ENCODE measurements at regions not wholly inside any gene's neighbourhood (a gene's known extent, or its start where the extent isn't known, plus 50 kb on each side); places are given as distances from the start of the nearest gene placed in this dataset.
"Not testable (repeated sequence)": the region's sequence is repeated elsewhere in the genome, so short reads cannot be mapped to it uniquely, and the experiment has no call there.

DNA sequence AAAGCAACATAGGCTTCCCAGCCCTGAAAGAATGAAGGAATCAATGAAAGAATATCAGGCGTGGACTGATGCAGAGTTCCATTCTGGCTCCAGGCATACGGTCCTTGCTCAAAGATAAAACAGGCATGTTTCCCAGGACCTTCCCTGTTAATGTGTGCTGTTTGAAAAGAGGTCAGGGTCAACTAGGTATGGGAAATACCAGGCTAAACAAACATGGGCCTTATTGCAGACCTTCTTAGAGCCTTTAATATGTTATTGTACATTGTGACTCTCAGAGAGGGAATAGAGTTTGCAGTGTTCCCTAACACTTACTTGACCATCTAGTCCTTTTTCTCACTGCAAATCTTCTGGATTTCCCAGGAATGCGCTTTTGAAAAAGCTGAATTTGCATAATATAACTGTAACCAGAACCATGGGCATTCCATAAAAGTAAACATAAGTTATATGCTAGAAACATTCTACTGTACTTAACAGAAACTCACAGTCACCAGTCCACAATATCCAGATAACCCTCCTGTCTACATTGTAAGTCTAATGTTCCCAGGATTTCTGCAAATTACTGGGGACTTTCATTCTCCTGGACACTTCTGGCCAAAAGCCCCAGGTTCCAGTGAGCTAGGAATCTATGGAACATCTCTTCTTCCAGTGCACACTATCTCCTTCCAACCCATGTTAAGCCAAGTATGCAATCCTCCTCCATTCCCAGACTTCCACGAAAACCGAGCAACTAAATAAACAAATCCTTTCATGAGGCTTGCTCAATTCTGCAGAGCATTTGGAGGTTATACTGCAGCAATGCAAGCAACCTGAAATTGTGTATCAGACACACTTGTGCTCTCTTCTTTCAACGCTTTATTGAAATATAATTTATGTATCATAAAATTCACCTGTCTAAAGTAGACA lies 486.6 kb downstream of the SETD4 start:
- no peak for DNase-seq (ENCODE audit: low read depth, low spot score)

DNA sequence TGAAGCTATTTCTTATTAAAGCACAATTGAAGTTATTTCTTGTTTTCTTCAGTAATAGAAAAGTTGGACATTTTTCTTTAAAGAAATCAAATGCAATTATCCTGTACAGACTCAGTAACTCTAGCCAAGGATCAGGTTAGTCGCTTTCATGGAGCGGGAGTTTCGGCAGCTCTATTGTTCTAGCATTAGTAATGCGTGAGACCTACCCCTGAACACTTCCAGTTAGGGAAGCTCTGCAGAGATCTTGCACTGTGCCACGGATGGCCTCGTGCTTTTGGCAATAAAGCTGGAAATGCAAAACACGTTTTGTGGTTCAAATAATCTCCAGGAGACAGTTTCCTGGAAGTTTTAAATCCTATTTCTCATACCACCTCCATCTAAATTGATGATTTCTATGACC lies 488.4 kb downstream of the SETD4 start:
- no peak for DNase-seq (ENCODE audit: low read depth, low spot score)

DNA sequence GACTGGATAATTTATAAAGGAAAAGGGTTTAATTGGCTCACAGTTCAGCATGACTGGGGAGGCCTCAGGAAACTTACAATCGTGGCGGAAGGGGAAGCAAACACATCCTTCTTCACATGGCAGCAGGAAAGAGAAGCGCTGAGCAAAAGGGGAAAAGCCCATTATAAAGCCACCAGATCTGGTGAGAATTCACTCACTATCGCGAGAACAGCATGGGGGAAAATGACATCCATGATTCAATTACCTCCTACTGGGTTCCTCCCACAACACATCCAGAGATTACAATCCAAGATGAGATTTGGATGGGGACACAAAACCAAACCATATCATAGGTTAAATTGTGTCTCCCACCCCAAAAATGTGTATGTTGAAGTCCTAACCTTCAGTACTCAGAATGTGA lies 491.7 kb downstream of the SETD4 start:
- no peak for DNase-seq (ENCODE audit: low read depth, low spot score)

DNA sequence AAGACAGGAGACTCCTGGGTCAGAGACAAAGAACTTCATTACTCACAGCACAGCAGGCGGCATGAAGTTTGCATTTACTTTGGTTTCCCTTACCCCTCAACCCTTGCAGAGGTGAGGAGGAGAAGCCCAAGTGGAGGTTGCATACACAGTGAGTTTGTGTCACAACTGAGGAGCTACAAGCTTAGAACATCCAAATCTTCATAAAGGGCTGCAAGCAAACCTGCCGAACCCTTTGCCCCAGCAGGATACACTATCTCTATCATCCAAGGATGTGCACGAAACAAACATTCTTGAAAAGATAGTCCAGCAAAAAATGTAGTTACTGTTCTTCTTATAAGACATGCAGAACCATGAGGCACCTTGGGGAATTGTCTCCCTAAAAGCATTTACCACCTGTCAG lies 493.5 kb downstream of the SETD4 start:
- no peak for DNase-seq (ENCODE audit: low read depth, low spot score)

DNA sequence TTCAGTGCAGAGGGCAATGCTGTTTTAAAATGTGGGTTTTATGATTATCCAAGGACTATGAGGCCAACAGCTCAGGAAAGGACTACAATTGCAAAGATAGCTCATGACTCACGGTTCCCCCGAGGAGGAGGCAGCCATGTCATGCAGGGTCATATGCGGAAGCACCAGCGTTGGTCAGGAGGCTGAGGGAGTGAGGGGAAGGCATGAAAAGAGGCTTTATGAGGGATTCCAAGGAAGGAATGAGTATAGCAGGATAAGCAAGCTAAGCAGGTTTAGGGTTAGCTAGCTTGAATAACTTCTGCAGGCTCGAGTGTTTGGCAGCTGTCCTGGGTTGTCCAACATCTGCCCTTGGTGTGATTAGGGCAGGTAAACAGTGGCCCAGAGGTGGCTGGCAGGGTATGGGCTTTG lies 495.1 kb downstream of the SETD4 start:
- DNase-seq (ENCODE audit: low read depth, low spot score), result no peak

DNA sequence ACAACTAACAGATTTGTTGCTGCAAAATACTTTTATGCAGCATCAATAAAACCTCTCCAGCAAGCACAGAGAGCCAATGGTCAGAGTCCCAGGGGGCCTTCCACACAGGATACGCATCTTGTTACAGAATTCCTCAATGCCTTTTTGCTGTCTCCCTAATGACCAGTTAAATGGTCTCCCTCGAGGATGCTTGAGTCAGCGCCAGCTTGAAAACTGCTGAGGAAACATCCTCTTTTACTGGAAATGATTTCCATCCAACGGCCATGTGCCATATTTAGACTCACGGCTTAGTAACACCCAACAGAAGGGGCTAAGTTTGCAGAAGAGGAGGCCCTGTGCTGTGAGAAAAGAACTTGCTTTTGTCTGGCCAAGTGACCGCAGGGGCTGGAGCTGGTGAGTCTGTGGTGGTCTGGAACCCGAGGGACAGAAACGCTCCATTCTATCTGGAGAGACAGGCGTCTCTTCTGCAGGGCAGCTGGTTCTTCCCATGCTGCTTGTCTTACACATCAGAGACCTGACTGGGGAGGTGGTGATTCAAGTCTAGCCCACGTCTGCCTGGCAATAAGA lies 496.4 kb downstream of the SETD4 start:
- DNase-seq (ENCODE audit: low read depth, low spot score), result no peak

DNA sequence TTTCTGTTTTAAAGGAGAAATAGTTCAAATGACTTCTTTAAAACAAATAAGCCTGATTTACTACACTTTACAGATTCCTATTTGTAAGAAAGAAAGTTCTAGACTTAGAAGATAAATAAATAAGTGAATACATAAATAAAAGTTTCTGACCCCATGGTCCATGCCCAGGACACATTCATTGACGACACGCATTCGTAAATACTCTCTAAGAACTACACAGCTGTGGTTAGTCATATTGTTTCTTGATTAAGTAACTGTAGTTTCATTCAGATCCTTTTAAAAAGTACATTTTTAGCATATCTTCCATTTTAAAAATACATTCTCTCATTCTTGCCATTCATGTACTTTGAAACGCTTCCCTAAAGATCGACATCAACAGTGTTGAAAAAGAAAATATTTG lies 497.4 kb downstream of the SETD4 start:
- DNase-seq (ENCODE audit: low read depth, low spot score), result no peak

DNA sequence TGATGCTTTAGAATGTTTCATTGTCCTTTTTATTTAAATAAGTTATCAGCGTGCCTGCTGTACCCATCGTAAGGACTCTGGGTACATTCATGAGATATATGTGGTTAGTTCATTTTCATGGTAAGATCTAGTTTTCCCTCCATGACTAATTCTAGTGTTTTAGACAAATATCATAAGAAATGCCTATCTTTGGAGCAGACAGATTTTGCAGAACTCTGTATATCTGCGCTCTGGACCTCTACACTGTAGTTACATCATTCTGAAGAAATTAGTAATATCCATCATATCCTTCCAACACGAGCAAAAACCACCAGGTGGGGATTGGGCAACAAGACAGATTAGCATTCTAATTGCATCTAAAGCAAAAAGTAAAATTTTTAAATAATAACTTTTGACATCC lies 499.2 kb downstream of the SETD4 start:
- DNase-seq (ENCODE audit: low read depth, low spot score), result no peak

DNA sequence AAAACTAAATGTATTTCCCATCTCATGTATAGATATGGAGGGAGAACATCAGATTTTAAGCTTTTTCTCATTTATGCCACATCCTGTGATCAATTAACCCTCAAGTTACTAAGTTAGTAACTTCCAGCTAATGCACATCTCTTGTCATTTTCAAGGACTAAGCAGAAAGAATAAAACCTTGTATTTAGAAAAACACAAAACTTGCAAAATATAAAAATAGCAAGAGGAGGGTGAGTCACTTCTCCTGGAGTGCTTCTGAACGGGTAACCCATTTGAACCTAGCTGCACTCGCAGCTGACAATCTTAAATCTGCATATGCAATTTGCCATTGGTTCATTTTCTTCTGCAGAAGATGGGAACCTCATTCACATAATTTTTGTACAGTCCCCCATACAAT lies 500.5 kb downstream of the SETD4 start:
- DNase-seq (ENCODE audit: low read depth, low spot score), result no peak

DNA sequence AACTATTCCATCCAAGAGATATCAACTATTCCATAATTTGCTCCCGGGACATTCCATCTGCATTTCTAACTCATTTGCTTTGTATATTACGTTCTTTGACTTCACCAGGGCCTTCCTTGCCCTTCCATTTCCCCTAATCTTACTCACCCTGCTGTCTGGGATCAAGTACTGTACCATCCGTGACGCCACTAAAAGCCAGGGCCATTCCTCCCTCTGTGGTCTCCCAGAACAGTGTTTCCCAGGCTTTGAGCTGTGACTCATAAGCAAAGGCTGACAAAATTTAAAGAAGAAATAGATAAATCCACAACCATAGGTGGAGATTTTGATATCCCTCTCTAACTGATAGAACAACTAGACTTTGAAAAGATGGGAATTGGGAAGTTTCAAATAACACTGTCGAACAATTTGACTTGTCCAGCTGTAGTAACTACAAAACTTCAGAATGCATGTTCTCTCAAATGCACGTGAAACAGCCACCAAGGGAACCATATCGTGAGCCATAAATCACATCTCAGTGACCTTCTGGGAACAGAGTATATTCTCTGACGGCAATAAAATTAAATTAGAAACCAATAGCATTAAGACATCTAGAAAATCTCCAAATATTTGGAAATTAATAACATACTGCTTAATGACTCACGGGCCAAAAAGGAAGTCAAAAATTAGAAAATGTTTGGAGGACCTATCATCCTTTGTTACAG lies 501.0 kb downstream of the SETD4 start:
- no peak for DNase-seq (ENCODE audit: low read depth, low spot score)

DNA sequence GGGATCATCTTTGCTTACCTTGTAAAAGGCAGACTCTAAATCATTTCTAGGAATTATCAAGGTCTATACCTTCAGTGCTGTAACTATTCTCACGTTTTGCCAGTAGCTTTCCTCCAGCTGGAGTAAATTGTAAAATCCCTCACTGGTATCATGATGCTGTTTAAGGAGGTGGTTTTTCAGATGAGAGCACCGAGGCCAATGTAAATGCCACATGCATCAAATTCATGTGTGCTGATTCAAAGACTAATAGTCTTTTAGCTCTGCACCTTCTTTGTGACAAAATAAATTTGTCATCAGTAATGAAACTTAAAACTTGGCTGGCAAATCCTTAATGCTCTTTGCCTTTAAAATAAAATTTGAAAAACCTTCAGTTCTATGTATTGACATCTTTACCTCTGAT lies 503.8 kb downstream of the SETD4 start:
- no peak for DNase-seq (ENCODE audit: low read depth, low spot score)

DNA sequence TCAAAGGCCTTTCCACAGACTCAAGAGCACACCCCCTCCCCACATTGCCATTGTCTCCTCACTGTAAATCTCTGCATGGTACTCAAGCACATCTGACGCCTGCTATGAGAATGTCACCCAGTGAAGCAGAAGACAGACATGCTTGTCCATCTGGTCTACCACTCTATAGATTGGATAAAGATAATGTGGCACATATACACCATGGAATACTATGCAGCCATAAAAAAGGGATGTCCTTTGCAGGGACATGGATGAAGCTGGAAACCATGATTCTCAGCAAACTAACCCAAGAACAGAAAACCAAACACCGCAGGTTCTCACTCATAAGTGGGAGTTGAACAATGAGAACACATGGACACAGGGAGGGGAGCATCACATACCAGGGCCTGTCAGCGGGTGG lies 503.4 kb upstream of the RUNX1 start:
- not testable (repeated sequence) for DNase-seq (ENCODE audit: low read depth, low spot score)

DNA sequence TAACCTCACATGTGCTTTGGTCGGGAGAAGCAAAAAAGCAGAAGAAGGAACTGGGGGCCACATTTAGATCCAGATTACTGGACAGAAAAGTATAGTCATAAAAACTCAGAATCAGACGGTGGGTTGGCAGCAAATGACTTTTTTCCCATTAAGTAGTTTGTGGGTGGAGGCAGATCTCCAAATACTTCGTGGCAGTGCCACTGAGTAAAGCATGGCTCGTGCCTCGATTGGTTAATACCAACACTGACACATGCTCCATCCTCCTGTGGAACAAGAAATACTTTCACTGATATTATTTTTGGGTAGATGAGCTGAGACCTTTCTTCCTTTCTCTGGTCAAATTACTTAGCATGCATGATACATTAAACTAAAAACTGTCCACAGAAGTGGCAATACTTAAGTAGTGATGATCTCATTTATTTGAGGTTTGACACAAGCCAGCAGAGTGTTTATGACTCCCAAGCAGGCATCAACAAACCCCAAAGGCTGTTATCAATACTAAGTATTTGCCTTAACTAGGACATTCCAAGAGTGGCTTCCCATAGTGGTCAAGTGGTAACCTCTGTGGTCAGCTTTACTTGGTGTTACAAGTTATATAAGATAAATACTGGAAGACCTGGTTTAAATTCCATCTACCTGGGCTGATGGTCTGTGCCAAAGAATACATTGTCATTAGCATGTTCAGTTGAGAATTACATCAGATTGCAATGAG lies 500.0 kb upstream of the RUNX1 start:
- DNase-seq (ENCODE audit: low read depth, low spot score), result no peak

DNA sequence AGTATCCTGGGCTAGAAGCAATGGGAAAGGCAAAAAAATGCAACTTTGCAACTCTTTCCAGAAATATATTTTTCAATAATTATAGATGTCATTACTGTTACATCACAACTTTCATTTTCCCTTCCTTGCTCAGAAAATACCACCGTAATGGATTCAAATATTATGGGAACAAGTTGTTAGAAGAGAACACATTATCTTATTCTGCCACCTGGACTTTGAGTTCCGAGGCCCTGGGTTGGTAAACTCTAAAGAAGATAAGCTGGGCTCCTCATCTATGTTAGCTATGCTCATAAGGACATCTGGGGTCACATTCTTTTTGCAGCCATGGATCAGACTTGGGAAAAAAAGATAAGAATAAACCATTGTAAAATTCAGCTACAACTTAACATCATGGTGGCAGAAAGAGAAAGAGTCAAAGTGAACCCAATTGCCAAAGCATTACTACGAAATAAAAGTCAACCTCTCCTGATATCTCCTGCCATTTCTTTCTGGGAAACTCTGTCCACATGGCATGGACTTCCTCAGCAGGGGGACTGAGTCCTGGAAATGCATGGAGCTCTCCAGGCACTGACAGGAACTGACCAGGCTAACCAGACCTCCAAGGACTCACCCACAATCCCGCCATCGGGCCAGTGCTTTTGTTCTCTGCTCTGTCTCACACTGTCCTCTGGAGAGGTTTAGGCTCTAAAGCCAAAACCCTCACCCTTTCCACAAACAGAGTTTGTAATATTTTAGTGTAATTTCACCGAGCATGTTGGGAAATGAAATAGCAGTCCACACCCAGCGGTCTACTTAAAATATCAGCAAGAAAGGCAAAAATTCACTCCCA lies 499.1 kb upstream of the RUNX1 start:
- DNase-seq (ENCODE audit: low read depth, low spot score), result no peak

DNA sequence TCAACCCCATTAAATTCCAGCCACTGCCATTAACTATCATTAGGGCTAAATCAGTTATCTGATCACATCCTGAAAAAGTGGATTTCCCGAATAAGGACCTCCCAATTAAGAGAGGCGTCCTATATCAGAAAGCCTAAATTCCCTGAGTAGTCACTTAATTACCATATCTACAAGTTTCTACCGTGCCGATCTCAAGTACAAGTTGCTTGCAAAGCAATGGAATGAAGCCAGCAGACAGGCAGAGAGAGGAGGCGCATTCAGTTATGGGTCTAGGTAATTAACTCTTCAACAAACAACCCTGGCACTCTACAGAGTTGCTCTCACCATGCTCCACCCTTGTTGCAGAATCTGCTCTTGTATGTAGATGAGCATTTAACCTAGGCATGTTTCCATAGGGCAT lies 494.6 kb upstream of the RUNX1 start:
- DNase-seq (ENCODE audit: low read depth, low spot score), result no peak

DNA sequence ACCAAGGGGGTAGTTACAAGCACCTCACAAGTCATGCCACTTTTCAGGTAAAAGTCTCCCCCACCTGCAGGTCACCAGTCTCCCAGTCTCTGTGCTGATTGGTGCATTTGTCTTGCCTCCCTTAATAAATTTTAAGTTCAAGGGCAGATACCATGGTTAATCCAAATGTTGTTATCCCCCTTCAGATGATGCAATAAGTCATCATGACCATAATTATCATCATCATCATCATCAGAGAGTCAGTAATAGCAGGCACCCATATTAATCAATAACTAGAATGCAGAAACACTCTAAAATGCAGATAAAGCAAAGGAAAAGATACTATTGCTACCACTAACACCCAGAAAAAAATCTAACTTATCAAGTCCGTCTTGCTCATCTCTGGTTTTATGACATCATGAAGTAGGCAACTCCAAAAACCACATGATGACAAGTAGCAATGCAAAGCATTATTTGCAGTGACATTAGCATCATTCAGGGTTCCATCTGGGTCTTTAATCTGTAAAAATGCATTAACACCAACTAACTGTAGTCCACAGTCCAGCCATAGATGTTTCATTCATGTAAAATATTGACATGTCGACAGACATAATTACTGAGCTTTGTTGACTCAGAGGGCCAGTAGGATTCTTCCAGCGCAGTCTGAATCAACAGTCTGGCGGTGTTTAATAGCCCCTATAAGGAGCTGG lies 492.0 kb upstream of the RUNX1 start:
- no peak for DNase-seq (ENCODE audit: low read depth, low spot score)

DNA sequence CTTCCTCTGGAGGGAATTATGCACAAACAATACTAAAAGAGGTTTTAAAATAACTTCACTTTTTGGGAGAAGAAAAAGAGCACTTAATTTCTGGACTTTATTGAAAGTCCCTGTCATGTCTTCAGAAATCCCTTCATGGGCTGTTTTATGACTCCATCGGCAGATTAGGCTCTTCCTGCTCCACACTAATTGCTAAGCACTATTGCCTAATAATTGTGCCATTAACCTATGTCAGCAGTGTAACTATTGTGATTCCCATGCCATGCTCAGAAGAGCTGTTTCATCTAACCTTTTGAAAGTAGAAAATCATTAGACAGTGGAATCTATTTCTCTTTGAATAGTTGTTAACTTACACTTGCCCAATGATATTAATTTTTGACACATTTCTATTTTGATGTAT lies 489.3 kb upstream of the RUNX1 start:
- DNase-seq (ENCODE audit: low read depth, low spot score), result no peak

DNA sequence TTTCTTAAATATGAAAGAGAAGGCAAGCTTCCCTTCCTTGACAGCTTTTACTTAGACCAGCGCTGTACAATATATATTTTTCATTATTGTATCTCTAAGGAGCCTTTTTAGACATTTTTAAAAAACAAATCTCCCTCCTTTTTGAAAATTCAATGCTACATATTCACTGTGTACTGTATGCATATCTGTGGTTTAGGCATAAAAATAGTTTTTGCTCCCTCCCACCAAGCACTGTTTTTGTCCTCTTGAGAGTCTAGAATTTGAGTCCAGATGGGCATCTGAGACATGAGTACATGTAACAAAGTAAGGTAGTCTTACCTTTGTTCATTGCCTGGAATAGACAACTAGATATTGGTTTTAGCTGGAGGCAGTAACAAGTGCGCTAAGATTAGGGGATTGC lies 488.5 kb upstream of the RUNX1 start:
- no peak for DNase-seq (ENCODE audit: low read depth, low spot score)

DNA sequence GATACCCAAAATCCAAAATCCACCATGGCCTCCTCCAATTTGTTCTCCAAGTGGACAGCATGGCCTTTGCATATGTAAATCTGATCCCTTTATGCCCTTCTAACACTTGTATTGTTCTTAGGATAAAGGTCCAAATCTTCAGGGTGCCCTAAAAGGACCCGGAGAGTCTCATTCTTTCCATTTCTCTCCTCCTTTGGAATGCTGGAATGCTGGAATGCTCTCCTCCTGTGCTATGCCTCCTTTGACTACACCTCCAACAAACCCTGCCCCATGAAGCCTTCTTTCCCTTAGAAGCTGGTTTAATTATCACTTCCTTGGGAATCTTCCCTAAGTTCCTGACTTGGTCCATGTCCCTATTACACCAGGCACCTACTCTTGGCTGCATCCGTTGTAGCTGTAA lies 484.8 kb upstream of the RUNX1 start:
- no peak for DNase-seq (ENCODE audit: low read depth, low spot score)

DNA sequence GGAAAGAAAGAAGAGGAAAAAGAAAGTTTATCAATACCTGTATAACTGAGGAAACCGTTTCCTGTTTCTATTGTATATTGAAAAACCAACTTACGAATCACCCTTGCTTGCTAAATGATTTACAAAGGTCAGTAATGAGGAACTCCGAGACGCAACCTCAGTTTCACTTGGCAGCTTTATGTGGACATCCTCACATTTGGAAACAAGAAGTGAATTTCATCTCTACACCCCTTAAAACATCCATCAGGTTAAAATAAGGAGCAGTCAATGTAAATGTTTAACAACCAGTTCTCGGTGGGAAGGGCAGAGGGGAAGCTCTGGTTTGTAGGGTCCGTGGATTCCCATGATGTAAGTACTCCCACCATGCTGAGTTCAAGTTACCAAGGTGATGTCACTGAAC lies 481.7 kb upstream of the RUNX1 start:
- DNase-seq (ENCODE audit: low read depth, low spot score), result no peak
